AG10803 (cell line): ENCODE measurements at regions not wholly inside any gene's neighbourhood (a gene's known extent, or its start where the extent isn't known, plus 50 kb on each side); places are given as distances from the start of the nearest gene placed in this dataset.
A peak's percentile ranks its signal among the peaks of the same experiment; 100 is the strongest.

Experiments
- DNase-seq: peaks from one replicate; pipeline ENCODE4 v3.0.0; 2010; ENCODE audit warnings: low read depth
- H3K4me3 ChIP-seq: 2 replicates; pipeline ENCODE4 v1.5.1; 2011; ENCODE audit warnings: mild to moderate bottlenecking, low read length, control low read depth
- TF ChIP-seq, protein P1 (sequence below): conservative IDR thresholded peaks from 2 replicates; pipeline ENCODE4 v1.5.1; 2011; ENCODE audit warnings: mild to moderate bottlenecking, low read length, control low read depth, inconsistent platforms

- TF ChIP-seq, protein P1, sequence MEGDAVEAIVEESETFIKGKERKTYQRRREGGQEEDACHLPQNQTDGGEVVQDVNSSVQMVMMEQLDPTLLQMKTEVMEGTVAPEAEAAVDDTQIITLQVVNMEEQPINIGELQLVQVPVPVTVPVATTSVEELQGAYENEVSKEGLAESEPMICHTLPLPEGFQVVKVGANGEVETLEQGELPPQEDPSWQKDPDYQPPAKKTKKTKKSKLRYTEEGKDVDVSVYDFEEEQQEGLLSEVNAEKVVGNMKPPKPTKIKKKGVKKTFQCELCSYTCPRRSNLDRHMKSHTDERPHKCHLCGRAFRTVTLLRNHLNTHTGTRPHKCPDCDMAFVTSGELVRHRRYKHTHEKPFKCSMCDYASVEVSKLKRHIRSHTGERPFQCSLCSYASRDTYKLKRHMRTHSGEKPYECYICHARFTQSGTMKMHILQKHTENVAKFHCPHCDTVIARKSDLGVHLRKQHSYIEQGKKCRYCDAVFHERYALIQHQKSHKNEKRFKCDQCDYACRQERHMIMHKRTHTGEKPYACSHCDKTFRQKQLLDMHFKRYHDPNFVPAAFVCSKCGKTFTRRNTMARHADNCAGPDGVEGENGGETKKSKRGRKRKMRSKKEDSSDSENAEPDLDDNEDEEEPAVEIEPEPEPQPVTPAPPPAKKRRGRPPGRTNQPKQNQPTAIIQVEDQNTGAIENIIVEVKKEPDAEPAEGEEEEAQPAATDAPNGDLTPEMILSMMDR, result no peak
- no peak overlapping the region for H3K4me3 ChIP-seq
Observed at GRCh38 chr14:89500303-89500702, 83.3 kb upstream of the FOXN3 start.

GRCh38 chr14:89498878-89499277 lies 81.8 kb upstream of the FOXN3 start:
- TF ChIP-seq, protein P1, result no peak
- no peak for DNase-seq
- H3K4me3 ChIP-seq, result no peak overlapping the region

More at GRCh38 chr14:89500303-89500702, 83.3 kb upstream of the FOXN3 start:
- no peak for DNase-seq

GRCh38 chr14:89495718-89496117 lies 78.7 kb upstream of the FOXN3 start:
- H3K4me3 ChIP-seq, result no peak overlapping the region
- TF ChIP-seq, protein P1, result no peak
- no peak for DNase-seq

DNA sequence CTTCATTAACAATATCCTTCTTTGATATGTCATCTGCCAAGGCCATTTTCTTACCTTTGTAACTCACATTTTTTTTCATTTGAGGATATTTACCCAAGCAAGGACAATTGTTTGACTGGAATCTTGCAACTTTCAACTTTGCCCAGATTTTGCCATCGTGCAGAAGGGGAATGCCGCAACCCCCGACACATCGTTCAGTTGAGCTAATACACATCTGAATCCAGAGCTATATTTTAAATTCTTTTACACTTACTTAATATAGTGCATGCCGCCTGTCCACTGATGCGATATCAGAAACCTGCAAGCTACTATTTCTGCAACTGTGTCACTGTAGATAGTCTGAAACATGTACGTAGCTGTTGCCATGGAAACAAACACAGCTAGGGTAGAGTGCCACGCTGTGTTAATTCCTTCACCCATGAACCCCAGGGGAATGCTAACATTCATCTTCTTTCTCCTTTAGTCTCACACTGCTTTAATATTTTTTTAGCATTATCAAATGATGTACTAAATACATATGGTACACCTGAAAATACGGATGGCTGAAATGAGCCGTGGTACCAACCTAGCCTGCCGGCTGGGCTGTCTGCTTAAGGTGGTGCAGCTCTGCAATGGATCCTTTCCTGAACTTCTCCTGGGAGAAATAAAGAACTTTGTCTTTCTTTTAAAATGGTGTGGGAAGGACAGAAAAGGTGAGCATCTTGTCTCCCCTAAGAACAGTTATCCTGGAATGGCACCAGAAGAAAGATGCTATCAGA lies 77.0 kb upstream of the FOXN3 start:
- no peak overlapping the region for H3K4me3 ChIP-seq
- DNase-seq, result no peak

DNA sequence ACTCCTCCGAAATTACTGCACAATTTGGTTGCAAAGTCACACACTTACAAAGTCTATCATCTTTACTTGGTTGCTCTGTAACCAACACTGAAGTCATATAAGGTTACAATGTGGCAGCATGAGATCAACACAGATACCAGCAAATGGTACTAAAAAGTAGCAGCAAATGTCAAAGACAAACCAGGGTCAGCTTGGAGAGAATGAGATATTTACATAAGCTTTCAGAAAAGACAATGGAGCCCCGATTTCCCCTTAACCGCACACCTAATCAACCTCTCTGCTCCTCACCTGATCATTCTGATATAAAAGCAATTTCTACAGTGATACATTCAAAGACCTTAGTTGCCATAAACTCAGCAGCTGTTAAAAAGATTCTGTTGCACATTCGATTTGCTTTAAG lies 76.4 kb upstream of the FOXN3 start:
- TF ChIP-seq, protein P1, result no peak
- no peak overlapping the region for H3K4me3 ChIP-seq
- no peak for DNase-seq

More for the DNA sequence above, 77.0 kb upstream of the FOXN3 start:
- TF ChIP-seq, protein P1, result no peak

GRCh38 chr14:89491711-89492381 lies 74.8 kb upstream of the FOXN3 start:
- TF ChIP-seq, protein P1, result no peak
- no peak overlapping the region for H3K4me3 ChIP-seq

GRCh38 chr14:89490466-89490865 lies 73.4 kb upstream of the FOXN3 start:
- H3K4me3 ChIP-seq, result peak overlapping the region; percentile 50
- no peak for DNase-seq
- TF ChIP-seq, protein P1, result no peak

More at GRCh38 chr14:89491711-89492381, 74.8 kb upstream of the FOXN3 start:
- DNase-seq, result no peak
